Kidney (tissue), 13 donors: ENCODE measurements at regions not wholly inside any gene's neighbourhood (a gene's known extent, or its start where the extent isn't known, plus 50 kb on each side); places are given as distances from the start of the nearest gene placed in this dataset.

ENCODE experiments used
- DNase-seq, 5 donors: peaks; one replicate each; pipeline ENCODE4 v3.0.0-alpha.2; 2013 to 2020
- FAIRE-seq: peaks from 2 replicates; lab custom pipeline; 2012; peaks lifted over from hg19 to GRCh38; lab: Jason Lieb, UNC
- H3K27ac ChIP-seq, 2 donors: one replicate each; pipeline ENCODE4 v1.7.0; 2013; ENCODE audit warnings: low read depth in 2 of 2, low read length in 2 of 2, inconsistent platforms in 1 of 2
- H3K27me3 ChIP-seq: one replicate; pipeline ENCODE4 v1.7.1; 2013; ENCODE audit warnings: low read length, inconsistent platforms; ENCODE audit not compliant: control insufficient read depth, insufficient read depth
- H3K36me3 ChIP-seq, 3 donors: one replicate each; pipeline versions ENCODE4 v1.7.0 to v1.7.1; 2013; ENCODE audit warnings: low read length in 3 of 3, control low read depth in 1 of 3, inconsistent platforms in 1 of 3; ENCODE audit not compliant: insufficient read depth in 3 of 3, control insufficient read depth in 2 of 3
- H3K4me1 ChIP-seq, 3 donors: one replicate each; pipeline versions ENCODE4 v1.7.0 to v1.7.1; 2013; ENCODE audit warnings: low read length in 3 of 3, inconsistent platforms in 1 of 3, low read depth in 1 of 3; ENCODE audit not compliant: control insufficient read depth in 2 of 3, insufficient read depth in 2 of 3
- H3K4me3 ChIP-seq, 3 donors: one replicate each; pipeline versions ENCODE4 v1.7.0 to v1.8.1; 2013; ENCODE audit warnings: low read length in 3 of 3, control low read depth in 1 of 3, inconsistent platforms in 1 of 3
- H3K9ac ChIP-seq, 3 donors: one replicate each; pipeline versions ENCODE4 v1.7.0 to v1.7.1; 2013; ENCODE audit warnings: low read length in 3 of 3, control low read depth in 1 of 3, inconsistent platforms in 1 of 3
- H3K9me3 ChIP-seq, 3 donors: one replicate each; pipeline versions ENCODE4 v1.7.0 to v1.7.1; 2013; ENCODE audit warnings: low read length in 3 of 3, control low read depth in 1 of 3, inconsistent platforms in 1 of 3; ENCODE audit not compliant: control insufficient read depth in 2 of 3, insufficient read depth in 1 of 3
- intact Hi-C: fragments of 100-400 bp; cut with DNase I; formaldehyde crosslinking; loops from one replicate; pipeline ENCODE4 v1.11.1; 2022
- TF ChIP-seq, protein P1 (sequence below): IDR thresholded peaks from 3 replicates; pipeline ENCODE4 v1.5.1; 2012; ENCODE audit warnings: mild to moderate bottlenecking, moderate library complexity, borderline replicate concordance; ENCODE audit not compliant: insufficient read depth; ENCODE audit errors: extremely low read depth
- donor health status: control.
- donor health status: control.
- donor health status: control.
- donor health status: control.
- donor health status: control.
- donor health status: DM: yes; HTN: yes; CAD: no.
- donor health status: Normal renal cell carcinoma (clear cell type).

- peak overlapping the region in 1 of 3 donors; percentile 3 for H3K4me3 ChIP-seq
- no peaks in the 10 kb centered on the region for H3K4me1 ChIP-seq
- H3K9me3 ChIP-seq: no peaks in the 10 kb centered on the region
- intact Hi-C loops: loop anchor here (10.0 kb wide), 1 partner anchor 409 kb away; no protein-coding TSS in a partner anchor
- TF ChIP-seq, protein P1, sequence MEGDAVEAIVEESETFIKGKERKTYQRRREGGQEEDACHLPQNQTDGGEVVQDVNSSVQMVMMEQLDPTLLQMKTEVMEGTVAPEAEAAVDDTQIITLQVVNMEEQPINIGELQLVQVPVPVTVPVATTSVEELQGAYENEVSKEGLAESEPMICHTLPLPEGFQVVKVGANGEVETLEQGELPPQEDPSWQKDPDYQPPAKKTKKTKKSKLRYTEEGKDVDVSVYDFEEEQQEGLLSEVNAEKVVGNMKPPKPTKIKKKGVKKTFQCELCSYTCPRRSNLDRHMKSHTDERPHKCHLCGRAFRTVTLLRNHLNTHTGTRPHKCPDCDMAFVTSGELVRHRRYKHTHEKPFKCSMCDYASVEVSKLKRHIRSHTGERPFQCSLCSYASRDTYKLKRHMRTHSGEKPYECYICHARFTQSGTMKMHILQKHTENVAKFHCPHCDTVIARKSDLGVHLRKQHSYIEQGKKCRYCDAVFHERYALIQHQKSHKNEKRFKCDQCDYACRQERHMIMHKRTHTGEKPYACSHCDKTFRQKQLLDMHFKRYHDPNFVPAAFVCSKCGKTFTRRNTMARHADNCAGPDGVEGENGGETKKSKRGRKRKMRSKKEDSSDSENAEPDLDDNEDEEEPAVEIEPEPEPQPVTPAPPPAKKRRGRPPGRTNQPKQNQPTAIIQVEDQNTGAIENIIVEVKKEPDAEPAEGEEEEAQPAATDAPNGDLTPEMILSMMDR: no peak
- no peak for FAIRE-seq
- H3K9ac ChIP-seq: no peak overlapping the region
- peaks cover 8% of the 10 kb centered on the region for H3K27me3 ChIP-seq
- no peaks in the 10 kb centered on the region for H3K36me3 ChIP-seq
- peak in 3 of 5 donors; percentile 47 to 54 (median 48) for DNase-seq
- no peak overlapping the region for H3K27ac ChIP-seq
Observed at GRCh38 chr19:30235946-30236345, 136.2 kb upstream of the ZNF536 start.

GRCh38 chr19:30236587-30236986 is 135.6 kb upstream of the ZNF536 start:
- Histone ChIP-seq H3K4me3 (no peak overlapping the region), H3K27me3 (peaks cover 8% of the 10 kb centered on the region), H3K9ac (no peak overlapping the region), H3K36me3 (no peaks in the 10 kb centered on the region), H3K27ac (no peak overlapping the region), H3K9me3 (no peaks in the 10 kb centered on the region), H3K4me1 (no peaks in the 10 kb centered on the region)
- intact Hi-C loops: loop anchor here (10.0 kb wide), 1 partner anchor 408 kb away; no protein-coding TSS in a partner anchor
- DNase-seq: no peak
- no peak for FAIRE-seq
- TF ChIP-seq, protein P1: no peak

GRCh38 chr19:30237140-30237539 is 135.0 kb upstream of the ZNF536 start:
- no peaks in the 10 kb centered on the region for H3K36me3 ChIP-seq
- no peaks in the 10 kb centered on the region for H3K9me3 ChIP-seq
- no peak overlapping the region for H3K4me3 ChIP-seq
- H3K27me3 ChIP-seq: peaks cover 8% of the 10 kb centered on the region
- FAIRE-seq (no peak), DNase-seq (no peak)
- TF ChIP-seq, protein P1: no peak
- no peaks in the 10 kb centered on the region for H3K4me1 ChIP-seq
- H3K27ac ChIP-seq: no peak overlapping the region
- intact Hi-C loops: loop anchor here (10.0 kb wide), 1 partner anchor 408 kb away; no protein-coding TSS in a partner anchor
- no peak overlapping the region for H3K9ac ChIP-seq
